WTC11 (cell line): ENCODE measurements at regions not wholly inside any gene's neighbourhood (a gene's known extent, or its start where the extent isn't known, plus 50 kb on each side); places are given as distances from the start of the nearest gene placed in this dataset.
"Not testable (repeated sequence)": the region's sequence is repeated elsewhere in the genome, so short reads cannot be mapped to it uniquely, and the experiment has no call there.

ENCODE experiments used
- JUN ChIP-seq: sonication (generic); formaldehyde crosslinking; IDR thresholded peaks from 2 replicates; pipeline ENCODE4 v1.8.0; 2023; ENCODE audit warnings: mild to moderate bottlenecking, missing genetic modification reagents
- TF ChIP-seq, protein P1 (sequence below): sonication (generic); formaldehyde crosslinking; IDR thresholded peaks from 2 replicates; pipeline ENCODE4 v1.8.1; 2022; ENCODE audit warnings: mild to moderate bottlenecking, moderate library complexity, missing genetic modification reagents

DNA sequence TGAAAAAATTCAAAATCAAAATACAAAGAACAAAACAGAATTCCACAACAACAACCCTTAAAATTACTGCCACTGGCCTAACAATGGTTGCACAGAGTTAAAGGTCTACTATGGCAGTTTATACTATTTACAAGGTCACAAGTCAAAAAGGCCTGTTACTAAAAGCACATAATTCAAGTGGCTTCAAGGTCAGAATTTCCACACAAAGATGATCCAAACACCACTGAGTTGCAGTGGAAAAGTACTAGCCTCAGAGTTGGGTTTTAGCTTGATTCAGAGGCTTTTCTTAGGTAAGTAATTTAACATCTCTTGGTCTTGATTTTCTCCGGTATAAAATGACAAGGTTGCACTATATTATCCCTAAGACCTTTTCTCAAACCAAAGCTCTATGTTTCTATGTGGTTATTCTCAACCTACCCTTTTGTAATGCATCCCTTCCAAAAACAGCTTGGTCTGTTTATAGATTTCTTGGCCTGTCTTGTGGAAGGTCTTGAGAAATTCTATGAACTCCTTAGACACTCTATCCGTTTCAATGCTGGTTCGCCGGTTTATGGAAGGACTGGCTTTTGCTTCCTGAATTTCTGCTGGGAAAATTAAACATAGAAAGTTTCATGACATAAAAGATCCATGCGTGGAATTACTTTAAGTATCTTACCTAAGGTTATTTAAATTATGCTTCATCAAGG is 69.5 kb downstream of the MDH2 start:
- TF ChIP-seq, protein P1, sequence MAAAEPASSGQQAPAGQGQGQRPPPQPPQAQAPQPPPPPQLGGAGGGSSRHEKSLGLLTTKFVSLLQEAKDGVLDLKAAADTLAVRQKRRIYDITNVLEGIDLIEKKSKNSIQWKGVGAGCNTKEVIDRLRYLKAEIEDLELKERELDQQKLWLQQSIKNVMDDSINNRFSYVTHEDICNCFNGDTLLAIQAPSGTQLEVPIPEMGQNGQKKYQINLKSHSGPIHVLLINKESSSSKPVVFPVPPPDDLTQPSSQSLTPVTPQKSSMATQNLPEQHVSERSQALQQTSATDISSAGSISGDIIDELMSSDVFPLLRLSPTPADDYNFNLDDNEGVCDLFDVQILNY (CRISPR knock-in tag), result not testable (repeated sequence)
- TF ChIP-seq JUN (CRISPR knock-in tag), result not testable (repeated sequence)
